ENCODE measurements at regions not wholly inside any gene's neighbourhood (a gene's known extent, or its start where the extent isn't known, plus 50 kb on each side); places are given as distances from the start of the nearest gene placed in this dataset.

GRCh38 chr12:18153826-18154225 is 63.8 kb upstream of the RERGL start:
- intact Hi-C loops (cut with DNase I) = no loop called here
- Histone ChIP-seq H3K27me3 (no peaks in the 10 kb centered on the region), H3K9me3 (no peaks in the 10 kb centered on the region), H3K36me3 (no peaks in the 10 kb centered on the region), H3K4me3 (no peak overlapping the region), H3K4me1 (no peaks in the 10 kb centered on the region), H3K27ac (no peak overlapping the region)
- no peak for TF ChIP-seq CTCF (IDR thresholded peaks at IDR 0.05)
- ATAC-seq (no peak), DNase-seq (no peak)

DNA sequence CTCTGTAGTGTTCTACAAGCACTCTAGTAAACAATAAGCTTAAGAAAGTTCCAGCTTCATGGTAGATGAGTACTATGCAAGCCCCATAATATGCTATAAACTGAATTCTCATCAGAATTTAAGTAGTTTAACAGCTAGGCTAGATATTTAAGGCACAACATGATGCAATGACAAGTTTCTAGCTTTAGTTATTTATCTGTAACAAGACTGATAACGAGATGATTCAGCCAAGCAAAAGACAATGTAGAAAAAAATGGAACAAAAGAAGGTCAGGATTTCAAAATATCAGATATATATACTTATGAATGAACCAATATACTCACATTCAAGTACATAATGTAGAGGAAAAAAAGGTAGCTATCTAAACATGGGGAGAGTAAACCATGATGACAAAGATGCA is 61.0 kb upstream of the RERGL start:
- no peaks in the 10 kb centered on the region for H3K36me3 ChIP-seq
- H3K4me1 ChIP-seq = peaks cover 5% of the 10 kb centered on the region
- no peak for TF ChIP-seq CTCF (IDR thresholded peaks at IDR 0.05)
- H3K4me3 ChIP-seq = no peak overlapping the region
- no peak for ATAC-seq
- no peaks in the 10 kb centered on the region for H3K27me3 ChIP-seq
- DNase-seq = no peak
- no peak overlapping the region for H3K27ac ChIP-seq
- intact Hi-C loops (cut with DNase I) = no loop called here
- no peaks in the 10 kb centered on the region for H3K9me3 ChIP-seq

DNA sequence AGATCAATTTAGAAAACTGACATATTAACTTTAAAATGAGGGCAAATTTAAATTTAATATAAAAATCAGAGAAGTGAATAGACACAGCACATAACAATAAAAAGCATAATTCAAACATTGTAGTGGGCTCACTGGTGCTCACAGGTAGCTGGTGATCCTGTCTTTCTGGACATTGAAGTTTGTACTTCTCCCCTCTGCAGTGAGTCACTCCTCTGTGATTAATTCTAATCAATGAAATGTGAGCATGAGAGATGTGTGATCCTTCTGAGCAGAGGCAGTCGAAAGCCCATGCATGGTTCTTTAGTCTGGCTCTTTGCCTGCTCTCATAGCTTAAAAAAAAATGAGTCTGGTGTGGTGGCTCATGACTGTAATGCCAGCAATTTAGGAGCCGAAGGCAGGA is 59.0 kb upstream of the RERGL start:
- intact Hi-C loops (cut with DNase I) = no loop called here
- H3K4me1 ChIP-seq = peaks cover 5% of the 10 kb centered on the region
- H3K27me3 ChIP-seq = no peaks in the 10 kb centered on the region
- H3K36me3 ChIP-seq = no peaks in the 10 kb centered on the region
- no peak overlapping the region for H3K27ac ChIP-seq
- ATAC-seq = no peak
- no peaks in the 10 kb centered on the region for H3K9me3 ChIP-seq
- no peak for TF ChIP-seq CTCF (IDR thresholded peaks at IDR 0.05)
- H3K4me3 ChIP-seq = no peak overlapping the region
- DNase-seq = no peak

DNA sequence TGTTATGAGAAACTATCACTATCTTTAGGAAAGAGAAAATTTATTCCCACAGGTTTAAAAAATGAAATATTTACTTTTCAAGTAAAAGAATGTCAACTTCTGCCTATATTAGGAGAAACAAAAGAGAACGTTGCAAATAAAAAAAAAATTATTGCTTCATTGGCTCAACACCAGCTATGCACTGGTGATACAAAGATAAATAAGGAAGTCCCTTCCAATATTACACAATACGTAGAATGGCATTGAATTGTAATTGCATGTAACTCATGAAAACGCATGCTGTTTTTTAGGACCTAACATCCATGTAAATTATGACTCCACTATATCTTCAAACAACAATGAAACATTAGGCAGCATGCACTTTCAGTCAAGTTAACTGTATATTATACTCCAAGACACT is 56.4 kb upstream of the RERGL start:
- no peak for DNase-seq
- H3K27me3 ChIP-seq = no peaks in the 10 kb centered on the region
- peak overlapping the region; percentile 9 for H3K4me3 ChIP-seq
- no peaks in the 10 kb centered on the region for H3K9me3 ChIP-seq
- no peak for TF ChIP-seq CTCF (IDR thresholded peaks at IDR 0.05)
- H3K4me1 ChIP-seq = peaks cover 5% of the 10 kb centered on the region
- peak; percentile 69 for ATAC-seq
- intact Hi-C loops (cut with DNase I) = no loop called here
- peak overlapping the region; percentile 7 for H3K27ac ChIP-seq
- no peaks in the 10 kb centered on the region for H3K36me3 ChIP-seq

- ATAC-seq = no peak
- intact Hi-C loops (cut with DNase I) = no loop called here
- no peak for TF ChIP-seq CTCF (IDR thresholded peaks at IDR 0.05)
These were observed 55.9 kb upstream of the RERGL start for GRCh38 chr12:18145924-18146323.

More at GRCh38 chr12:18145924-18146323, 55.9 kb upstream of the RERGL start:
- Histone ChIP-seq H3K27ac (peak overlapping the region; percentile 7), H3K27me3 (no peaks in the 10 kb centered on the region), H3K9me3 (no peaks in the 10 kb centered on the region), H3K36me3 (no peaks in the 10 kb centered on the region), H3K4me3 (peak overlapping the region; percentile 9), H3K4me1 (peaks cover 5% of the 10 kb centered on the region)
- DNase-seq = no peak

Data from upper lobe of right lung (tissue), 1 donor.